ENCODE measurements at regions not wholly inside any gene's neighbourhood (a gene's known extent, or its start where the extent isn't known, plus 50 kb on each side); places are given as distances from the start of the nearest gene placed in this dataset.

DNA sequence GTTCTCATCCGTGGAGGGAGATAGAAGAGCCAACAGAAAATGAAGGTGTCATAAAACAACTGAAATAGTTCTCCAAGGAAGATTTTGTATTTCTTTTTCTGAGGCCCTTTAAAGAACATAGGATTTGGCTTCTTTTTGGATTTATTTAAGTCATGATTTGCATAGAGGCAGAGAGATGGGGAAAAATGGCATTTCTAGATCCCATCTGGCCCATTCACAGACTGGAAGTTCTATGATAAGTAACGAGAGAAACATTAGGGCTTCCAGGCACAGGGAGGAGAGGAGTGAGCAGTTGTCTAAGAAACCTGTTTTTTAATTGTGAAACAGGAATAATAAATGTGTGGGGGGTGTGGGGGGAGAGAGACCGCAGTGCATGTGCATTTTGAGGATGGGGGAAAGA lies 285.8 kb upstream of the LMCD1 start:
- TF ChIP-seq POLR2A (IDR thresholded peaks at IDR 0.05; ENCODE audit: low read depth, low read length) (no peak), POLR2AphosphoS5 (IDR thresholded peaks at IDR 0.05; ENCODE audit: low read depth, low read length) (no peak), POU2F2 (IDR thresholded peaks at IDR 0.05; ENCODE audit: low read depth, low read length) (no peak), TAF1 (IDR thresholded peaks at IDR 0.05; ENCODE audit: low read depth, low read length) (no peak), SPI1 (IDR thresholded peaks at IDR 0.05; ENCODE audit: low read depth, low read length) (no peak), PAX5 (IDR thresholded peaks at IDR 0.05; ENCODE audit: insufficient read depth, low read length, severe bottlenecking) (no peak)

Data from GM12891 (cell line).